Smooth muscle cell (in vitro differentiated cells): ENCODE measurements at regions not wholly inside any gene's neighbourhood (a gene's known extent, or its start where the extent isn't known, plus 50 kb on each side); places are given as distances from the start of the nearest gene placed in this dataset.
A peak's percentile ranks its signal among the peaks of the same experiment; 100 is the strongest.

ENCODE experiments used
- DNase-seq: peaks from one replicate; lab custom pipeline; 2025; ENCODE audit not compliant: unreplicated experiment; lab: John Stamatoyannopoulos, UW
- H2AFZ ChIP-seq: fragments of 200-600 bp; sonication (generic); 2 replicates; pipeline ENCODE4 v1.6.0; 2016; ENCODE audit warnings: antibody characterized with exemption, low read depth, mild to moderate bottlenecking
- H3F3A ChIP-seq: fragments of 200-600 bp; sonication (generic); 2 replicates; pipeline ENCODE4 v1.6.0; 2017; ENCODE audit warnings: antibody characterized with exemption, low read depth
- H3K27ac ChIP-seq: fragments of 200-600 bp; sonication (generic); 2 replicates; pipeline ENCODE4 v1.5.1; 2016; ENCODE audit warnings: low read depth, mild to moderate bottlenecking
- H3K27me3 ChIP-seq: fragments of 200-600 bp; sonication (generic); 2 replicates; pipeline ENCODE4 v1.6.1; 2016; ENCODE audit warnings: low read depth, mild to moderate bottlenecking
- H3K36me3 ChIP-seq: fragments of 200-600 bp; sonication (generic); 2 replicates; pipeline ENCODE4 v1.5.1; 2016; ENCODE audit warnings: low read depth
- H3K4me1 ChIP-seq: fragments of 200-600 bp; sonication (generic); 2 replicates; pipeline ENCODE4 v1.5.1; 2016; ENCODE audit warnings: low read depth
- H3K4me2 ChIP-seq: fragments of 200-600 bp; sonication (generic); 2 replicates; pipeline ENCODE4 v1.6.0; 2016; ENCODE audit warnings: mild to moderate bottlenecking
- H3K4me3 ChIP-seq: fragments of 200-600 bp; sonication (generic); 2 replicates; pipeline ENCODE4 v1.5.1; 2016; ENCODE audit warnings: mild to moderate bottlenecking
- H3K79me2 ChIP-seq: fragments of 200-600 bp; sonication (generic); 2 replicates; pipeline ENCODE4 v1.6.0; 2016; ENCODE audit warnings: low read depth, mild to moderate bottlenecking
- H3K9ac ChIP-seq: fragments of 200-600 bp; sonication (generic); 2 replicates; pipeline ENCODE4 v1.6.0; 2016; ENCODE audit warnings: low read depth
- H3K9me3 ChIP-seq: fragments of 200-600 bp; sonication (generic); replicated peaks from 2 replicates; pipeline ENCODE4 v1.5.1; 2016; ENCODE audit warnings: low read depth
- H4K20me1 ChIP-seq: fragments of 200-600 bp; sonication (generic); 2 replicates; pipeline ENCODE4 v1.6.0; 2016; ENCODE audit warnings: low read depth
- CTCF ChIP-seq: fragments of 200-600 bp; sonication (generic); IDR thresholded peaks from 2 replicates; pipeline ENCODE4 v1.5.1; 2017; ENCODE audit warnings: borderline replicate concordance, mild to moderate bottlenecking, antibody characterized with exemption; ENCODE audit not compliant: insufficient read depth, poor library complexity, severe bottlenecking
- WGBS: methylation state at CpG from one replicate; pipeline ENCODE4 v1.1.7; 2016; ENCODE audit warnings: low lambda C conversion rate; 5-methylcytosine and 5-hydroxymethylcytosine counted together

DNA sequence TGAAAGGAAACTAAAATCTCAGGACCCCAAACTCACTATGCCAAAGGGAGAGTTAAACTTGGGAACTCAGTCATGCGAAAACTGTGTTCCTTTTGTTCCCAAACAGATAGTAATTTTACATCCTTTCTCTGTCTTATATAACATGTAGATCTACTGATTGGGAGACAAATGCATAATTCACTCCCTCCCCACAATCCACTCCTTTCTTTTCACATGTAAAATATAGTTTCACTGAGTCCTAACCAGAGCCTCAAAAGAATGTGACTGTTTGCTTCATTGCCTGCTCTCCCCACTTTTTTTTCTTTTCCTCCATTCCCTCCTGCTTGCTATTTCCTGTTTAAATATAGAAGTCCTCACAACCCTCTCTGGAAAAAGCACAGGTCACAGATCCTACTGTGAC is 699.3 kb upstream of the ADGRL3 start:
- 96% methylated on average over 1 of the region's 1 CpG for WGBS
- no peaks in the 10 kb centered on the region for H3K4me1 ChIP-seq
- no peaks in the 10 kb centered on the region for H3K79me2 ChIP-seq
- H3K9me3 ChIP-seq: no peaks in the 10 kb centered on the region
- H3K27me3 ChIP-seq: no peaks in the 10 kb centered on the region
- H3F3A ChIP-seq: no peaks in the 10 kb centered on the region
- no peaks in the 10 kb centered on the region for H4K20me1 ChIP-seq
- H3K36me3 ChIP-seq: no peaks in the 10 kb centered on the region
- DNase-seq: no peak
- H3K27ac ChIP-seq: no peak overlapping the region
- H3K4me3 ChIP-seq: no peak overlapping the region
- no peak overlapping the region for H3K4me2 ChIP-seq
- TF ChIP-seq CTCF: no peak
- peak overlapping the region; percentile 81 for H2AFZ ChIP-seq
- H3K9ac ChIP-seq: no peak overlapping the region

GRCh38 chr4:60502733-60503132 is 697.4 kb upstream of the ADGRL3 start:
- Histone ChIP-seq H4K20me1 (no peaks in the 10 kb centered on the region), H3K79me2 (no peaks in the 10 kb centered on the region), H3K9ac (no peak overlapping the region), H3K4me2 (no peak overlapping the region), H3K36me3 (no peaks in the 10 kb centered on the region), H3K4me3 (no peak overlapping the region), H3K4me1 (no peaks in the 10 kb centered on the region), H3F3A (no peaks in the 10 kb centered on the region), H3K9me3 (no peaks in the 10 kb centered on the region), H3K27me3 (no peaks in the 10 kb centered on the region), H2AFZ (peak overlapping the region; percentile 49), H3K27ac (no peak overlapping the region)
- no peak for TF ChIP-seq CTCF
- DNase-seq: no peak

GRCh38 chr4:60506061-60506460 is 694.1 kb upstream of the ADGRL3 start:
- H3K4me1 ChIP-seq: no peaks in the 10 kb centered on the region
- no peaks in the 10 kb centered on the region for H3K36me3 ChIP-seq
- no peak for TF ChIP-seq CTCF
- no peak overlapping the region for H2AFZ ChIP-seq
- H3K4me3 ChIP-seq: no peak overlapping the region
- DNase-seq: no peak
- no peaks in the 10 kb centered on the region for H3K9me3 ChIP-seq
- no peak overlapping the region for H3K9ac ChIP-seq
- no peaks in the 10 kb centered on the region for H3K27me3 ChIP-seq
- H4K20me1 ChIP-seq: no peaks in the 10 kb centered on the region
- no peak overlapping the region for H3K4me2 ChIP-seq
- no peak overlapping the region for H3K27ac ChIP-seq
- 83% methylated on average over 1 of the region's 1 CpG for whole genome bisulfite sequencing
- H3F3A ChIP-seq: no peaks in the 10 kb centered on the region
- no peaks in the 10 kb centered on the region for H3K79me2 ChIP-seq

- Histone ChIP-seq H2AFZ (no peak overlapping the region), H3K36me3 (no peaks in the 10 kb centered on the region), H3K4me3 (no peak overlapping the region), H3K27ac (no peak overlapping the region), H3K79me2 (no peaks in the 10 kb centered on the region), H3K9me3 (no peaks in the 10 kb centered on the region), H3F3A (no peaks in the 10 kb centered on the region), H3K27me3 (no peaks in the 10 kb centered on the region), H3K4me1 (no peaks in the 10 kb centered on the region), H3K9ac (no peak overlapping the region), H4K20me1 (no peaks in the 10 kb centered on the region), H3K4me2 (no peak overlapping the region)
- WGBS: 86% methylated on average over 3 of the region's 3 CpGs
- TF ChIP-seq CTCF: no peak
- DNase-seq: no peak
These were observed 677.9 kb upstream of the ADGRL3 start for GRCh38 chr4:60522265-60522664.
